ENCODE measurements at regions not wholly inside any gene's neighbourhood (a gene's known extent, or its start where the extent isn't known, plus 50 kb on each side); places are given as distances from the start of the nearest gene placed in this dataset.

- POLR2A ChIA-PET (ENCODE audit: low non-redundant PET) = no interaction called here
- no peak for TF ChIP-seq CTCF (conservative IDR thresholded peaks at IDR 0.05; ENCODE audit: low read depth)
- no peak for DNase-seq (ENCODE audit: low spot score)
- no peak overlapping the region for H3K27ac ChIP-seq
- CTCF ChIA-PET = interaction anchor here (0.6 kb wide), 1 partner anchor 307 kb away, joined by 3 read pairs; no protein-coding TSS in a partner anchor
These were observed 199.5 kb upstream of the ZNF536 start for GRCh38 chr19:30172613-30173242.

GRCh38 chr19:30173593-30174356 lies 198.4 kb upstream of the ZNF536 start:
- POLR2A ChIA-PET (ENCODE audit: low non-redundant PET) = no interaction called here
- no peak overlapping the region for H3K27ac ChIP-seq
- no peak for TF ChIP-seq CTCF (conservative IDR thresholded peaks at IDR 0.05; ENCODE audit: low read depth)
- CTCF ChIA-PET = no interaction called here
- no peak for DNase-seq (ENCODE audit: low spot score)

- H3K27ac ChIP-seq = no peak overlapping the region
- no peak for TF ChIP-seq CTCF (conservative IDR thresholded peaks at IDR 0.05; ENCODE audit: low read depth)
- no peak for DNase-seq (ENCODE audit: low spot score)
- ChIA-PET POLR2A (ENCODE audit: low non-redundant PET) (no interaction called here), CTCF (no interaction called here)
These were observed 197.9 kb upstream of the ZNF536 start for GRCh38 chr19:30174357-30174645.

- CTCF ChIA-PET = no interaction called here
These were observed 197.4 kb upstream of the ZNF536 start for GRCh38 chr19:30174791-30175190.

GRCh38 chr19:30175987-30176386 lies 196.2 kb upstream of the ZNF536 start:
- ChIA-PET CTCF (no interaction called here), POLR2A (ENCODE audit: low non-redundant PET) (no interaction called here)
- DNase-seq (ENCODE audit: low spot score) = no peak
- no peak for TF ChIP-seq CTCF (conservative IDR thresholded peaks at IDR 0.05; ENCODE audit: low read depth)
- H3K27ac ChIP-seq = no peak overlapping the region

More at GRCh38 chr19:30174791-30175190, 197.4 kb upstream of the ZNF536 start:
- no peak overlapping the region for H3K27ac ChIP-seq
- TF ChIP-seq CTCF (conservative IDR thresholded peaks at IDR 0.05; ENCODE audit: low read depth) = no peak
- POLR2A ChIA-PET (ENCODE audit: low non-redundant PET) = no interaction called here
- DNase-seq (ENCODE audit: low spot score) = no peak

- ChIA-PET POLR2A (ENCODE audit: low non-redundant PET) (no interaction called here), CTCF (no interaction called here)
- no peak for TF ChIP-seq CTCF (conservative IDR thresholded peaks at IDR 0.05; ENCODE audit: low read depth)
- no peak overlapping the region for H3K27ac ChIP-seq
- DNase-seq (ENCODE audit: low spot score) = no peak
These were observed 193.3 kb upstream of the ZNF536 start for GRCh38 chr19:30178721-30179402.
